Skin of body (tissue), 1 donor: ENCODE measurements at regions not wholly inside any gene's neighbourhood (a gene's known extent, or its start where the extent isn't known, plus 50 kb on each side); places are given as distances from the start of the nearest gene placed in this dataset.
"Not testable (repeated sequence)": the region's sequence is repeated elsewhere in the genome, so short reads cannot be mapped to it uniquely, and the experiment has no call there.

Experiments used
- DNase-seq: peaks from one replicate; lab custom pipeline; 2025; lab: John Stamatoyannopoulos, UW

DNA sequence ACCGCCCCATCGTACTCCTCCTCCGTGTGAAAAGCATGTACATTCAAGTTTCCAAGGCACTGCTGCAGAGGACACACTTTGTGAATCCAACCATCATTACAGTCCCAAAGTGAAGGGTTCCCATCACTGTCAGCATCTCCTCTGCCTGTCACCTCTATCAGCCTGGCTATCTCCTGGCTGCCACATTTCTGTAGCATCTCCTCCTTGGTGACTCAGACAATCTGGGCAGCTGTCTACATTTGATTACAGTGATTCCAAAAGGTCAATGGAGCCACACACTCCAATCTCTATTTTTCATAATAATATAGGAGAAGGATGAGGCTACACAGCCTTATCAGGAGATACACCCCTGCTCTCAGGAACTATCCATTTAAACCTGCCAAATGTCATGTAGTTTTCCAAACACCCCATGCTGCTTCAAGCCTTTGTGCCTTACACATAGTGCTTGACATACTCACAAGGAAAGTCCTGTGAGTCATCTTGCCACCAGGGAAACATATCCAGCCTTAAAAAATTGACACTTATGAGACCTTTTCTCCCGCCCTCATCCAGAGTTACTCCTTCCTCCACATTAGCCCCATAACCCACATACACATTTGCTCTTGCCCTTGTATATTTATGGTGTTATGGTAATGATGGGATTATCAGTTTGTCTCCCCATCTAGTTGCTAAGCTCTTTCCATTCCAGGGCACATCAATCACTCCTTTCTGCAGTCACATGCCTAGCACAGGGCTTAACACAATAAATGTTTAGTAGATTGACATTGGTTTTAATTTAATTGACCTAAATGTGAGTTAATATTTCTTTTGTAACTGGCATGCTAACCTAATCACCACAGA lies 250.1 kb upstream of the CDH5 start:
- no peak for DNase-seq

DNA sequence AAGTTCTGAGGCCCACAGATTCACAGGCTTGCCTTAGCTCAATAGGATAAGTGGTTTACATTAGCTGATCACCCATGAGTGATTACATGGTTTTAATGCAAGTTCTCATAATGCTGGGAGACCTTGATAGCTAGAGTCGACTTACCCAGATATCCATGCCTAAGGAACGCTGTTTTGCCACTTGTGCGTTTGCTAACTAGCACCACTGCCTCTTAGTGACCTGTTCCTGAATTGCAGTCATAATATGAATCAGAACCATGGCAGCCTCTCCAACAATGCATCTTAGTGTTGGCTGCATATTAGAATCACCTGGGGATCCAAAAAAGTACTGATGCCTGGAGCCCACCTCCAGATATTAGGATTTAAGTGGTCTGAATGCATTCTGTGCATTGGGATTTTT lies 251.1 kb upstream of the CDH5 start:
- no peak for DNase-seq

DNA sequence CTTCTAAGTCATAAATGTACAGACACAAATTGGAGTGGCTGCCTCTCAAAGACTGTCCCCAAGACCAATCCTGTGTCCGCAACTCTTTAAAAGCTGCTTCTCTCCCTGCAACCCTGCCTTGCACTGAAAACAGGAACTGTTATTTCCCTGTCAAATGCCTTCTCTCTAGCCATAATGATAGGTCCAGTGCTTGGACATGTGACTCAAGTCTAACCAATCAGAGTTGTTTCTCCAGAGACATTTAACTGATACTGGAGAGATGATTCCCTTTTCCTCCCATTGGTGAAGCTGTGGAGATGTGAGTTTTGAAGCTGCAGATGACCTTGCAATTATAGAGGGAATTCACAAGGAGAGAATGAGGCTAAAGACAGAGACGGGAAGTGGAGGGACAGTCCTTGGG lies 253.3 kb upstream of the CDH5 start:
- DNase-seq = no peak

DNA sequence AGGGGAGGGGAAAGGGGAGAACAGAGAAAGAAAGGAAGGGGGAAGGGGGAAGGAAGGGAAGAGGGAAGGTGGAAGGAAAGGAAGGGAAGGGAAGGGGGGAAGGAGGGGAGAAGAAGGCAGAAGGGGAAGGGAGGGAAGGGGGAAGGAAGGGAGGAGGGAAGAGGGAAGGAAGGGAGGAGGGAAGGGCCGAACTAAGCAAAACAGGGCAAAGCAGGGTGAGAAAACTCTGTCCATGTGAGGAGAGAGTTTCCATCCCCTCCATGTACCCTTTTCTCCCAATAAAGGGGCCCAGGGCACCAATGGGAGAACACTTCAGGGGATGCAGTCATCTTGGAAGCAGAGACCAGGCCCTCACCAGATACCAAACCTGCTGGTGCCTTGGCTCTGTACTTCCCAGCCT lies 256.8 kb upstream of the CDH5 start:
- no peak for DNase-seq

DNA sequence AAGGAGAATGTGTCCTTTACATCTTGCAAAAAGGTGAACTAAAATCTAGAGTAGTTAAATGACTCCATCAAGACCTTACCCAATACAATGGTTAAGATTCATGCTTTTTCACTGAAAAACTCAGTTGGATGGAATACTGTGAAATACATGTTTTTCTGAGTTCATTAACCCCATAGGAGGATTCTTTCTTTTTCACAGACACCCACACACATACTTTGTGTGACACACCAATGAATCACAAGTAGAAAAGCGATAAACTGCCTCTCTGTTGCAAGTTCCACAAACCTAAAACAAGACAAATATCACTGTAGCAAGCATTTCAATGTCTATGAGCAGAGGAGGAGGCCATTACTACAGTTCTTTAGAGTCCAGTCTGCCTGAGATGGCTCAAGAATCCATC lies 258.8 kb upstream of the CDH5 start:
- DNase-seq = no peak

DNA sequence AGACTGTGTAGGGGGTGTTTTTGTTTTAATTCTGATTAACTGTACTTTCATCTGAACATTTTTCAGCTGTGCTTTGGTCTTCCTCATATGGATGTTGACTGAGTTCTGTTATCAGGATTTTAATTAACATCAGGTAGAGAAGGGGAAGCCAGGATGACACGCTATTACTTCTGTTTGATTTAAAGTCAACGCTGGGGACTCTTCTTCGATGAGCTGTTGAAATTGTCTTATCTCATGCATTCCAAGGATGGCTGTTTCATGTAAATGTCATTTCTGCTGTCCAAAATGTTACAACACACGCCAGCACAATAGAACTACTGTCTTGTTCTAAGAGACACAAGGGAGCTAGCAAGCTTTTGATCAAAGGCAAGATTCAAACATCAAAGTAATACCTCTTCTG lies 263.3 kb upstream of the CDH5 start:
- DNase-seq = peak; percentile 5

DNA sequence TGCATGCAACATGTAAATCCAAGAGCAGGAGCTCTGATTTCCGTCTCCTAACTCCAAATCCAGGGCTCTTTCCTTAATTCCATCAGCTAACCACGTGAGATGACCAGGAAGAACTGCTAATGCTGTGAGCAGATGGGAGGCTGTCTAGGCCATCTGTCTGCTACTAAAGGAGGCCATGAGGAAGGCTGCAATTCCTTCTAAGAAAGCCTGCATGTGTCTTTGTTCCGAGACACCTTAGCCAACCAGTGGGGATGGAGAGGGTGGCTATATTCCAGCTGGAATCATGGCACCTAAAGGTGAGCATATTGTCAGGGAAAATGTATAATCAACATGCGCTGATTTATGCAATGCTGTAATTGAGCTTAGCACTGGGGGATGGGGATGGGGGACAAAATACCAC lies 267.2 kb upstream of the CDH5 start:
- no peak for DNase-seq

DNA sequence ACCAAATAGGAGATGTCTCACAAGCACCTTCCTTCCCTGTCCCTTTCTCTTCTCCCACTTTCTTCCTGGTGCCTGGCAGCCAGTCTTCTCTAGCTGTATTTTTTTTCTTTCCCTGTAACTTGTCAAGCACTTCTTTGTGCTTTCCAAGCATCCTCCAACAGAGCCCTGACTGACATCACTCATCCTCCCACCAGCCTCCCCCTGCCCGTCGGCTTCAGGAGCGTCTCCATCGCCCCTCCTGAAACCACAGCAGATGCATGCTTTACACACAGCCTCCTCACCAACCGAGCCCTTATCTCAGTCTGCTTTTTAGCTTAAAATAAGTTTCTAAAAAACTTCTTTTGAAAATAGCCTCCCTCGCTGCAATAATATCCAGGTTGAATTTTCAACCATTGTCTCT lies 268.7 kb upstream of the CDH5 start:
- no peak for DNase-seq

DNA sequence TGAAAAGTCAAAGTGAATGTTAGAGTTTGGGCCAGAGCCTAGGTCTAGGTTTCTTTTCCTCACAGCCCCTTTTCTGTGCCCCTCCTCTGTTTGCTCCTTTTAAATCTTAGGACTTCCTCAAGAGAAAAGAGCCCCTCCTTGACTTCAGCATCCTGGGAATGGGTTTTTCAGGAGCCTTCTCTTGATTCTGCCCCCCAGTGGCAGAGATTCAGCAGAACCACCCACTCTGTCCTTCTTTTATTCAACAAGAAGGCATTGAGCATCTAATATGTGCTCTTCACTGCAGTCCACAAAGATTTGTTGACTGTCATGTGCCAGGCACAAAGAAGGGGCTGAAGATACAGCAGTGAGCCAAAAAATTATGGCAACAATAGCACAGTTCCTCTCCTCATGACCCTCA lies 270.8 kb upstream of the CDH5 start:
- no peak for DNase-seq

DNA sequence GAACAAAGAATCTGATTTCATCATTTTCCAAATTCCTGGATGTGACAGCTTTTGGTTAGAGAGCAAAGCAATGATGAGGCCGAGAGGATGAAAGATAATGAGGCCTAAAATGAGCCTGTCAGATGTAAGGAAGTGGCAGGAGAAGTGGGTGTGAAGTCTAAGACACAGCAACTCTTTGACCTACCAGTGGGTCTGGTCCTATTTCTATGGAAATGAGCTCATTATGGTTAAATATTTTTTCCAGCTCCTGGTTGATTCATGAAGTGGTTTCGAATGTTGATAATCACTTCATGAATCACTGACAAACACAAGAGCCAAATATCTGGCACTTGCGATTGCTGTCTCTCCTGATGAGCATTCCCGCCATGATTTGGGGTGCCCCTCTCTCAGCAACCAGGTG lies 273.3 kb upstream of the CDH5 start:
- no peak for DNase-seq

DNA sequence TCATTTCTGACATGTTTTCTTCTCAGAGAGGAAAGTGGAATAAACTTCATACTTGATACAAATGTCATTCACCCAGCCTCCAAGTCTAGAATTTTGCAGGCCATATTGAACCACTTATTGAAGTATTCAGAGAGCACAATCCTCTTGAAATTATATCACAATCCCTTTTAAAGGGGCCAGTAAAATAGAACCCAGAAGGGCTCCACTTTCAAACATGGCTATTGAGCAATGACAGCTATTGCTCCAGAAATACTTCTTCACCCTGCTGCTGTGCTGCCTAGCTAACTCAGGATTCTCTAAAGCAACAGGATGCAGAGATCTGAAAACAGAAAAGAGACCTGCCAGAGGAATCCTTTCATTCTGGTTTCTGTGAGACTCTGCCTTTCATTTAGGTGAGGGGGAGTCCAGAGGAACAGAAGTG lies 275.0 kb upstream of the CDH5 start:
- peak; percentile 72 for DNase-seq

DNA sequence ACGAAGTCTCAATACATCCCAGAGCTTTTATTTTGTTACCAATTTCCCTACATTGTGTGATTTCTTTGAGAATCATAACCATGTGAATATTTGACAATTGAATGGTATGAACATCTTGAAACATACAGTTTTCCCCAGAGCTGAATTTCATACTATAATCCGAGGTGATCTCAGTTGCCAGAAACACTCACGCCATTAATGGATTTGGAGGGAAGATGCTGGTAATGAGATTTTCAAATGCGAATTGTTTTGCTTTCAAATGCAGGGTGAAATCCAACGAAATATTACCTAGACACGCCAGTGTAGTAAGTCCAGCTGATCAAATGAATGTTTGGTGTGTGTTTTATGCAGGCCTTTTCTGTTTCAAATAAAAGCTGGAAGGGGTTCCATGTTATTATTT lies 277.8 kb upstream of the CDH5 start:
- DNase-seq = peak; percentile 49

DNA sequence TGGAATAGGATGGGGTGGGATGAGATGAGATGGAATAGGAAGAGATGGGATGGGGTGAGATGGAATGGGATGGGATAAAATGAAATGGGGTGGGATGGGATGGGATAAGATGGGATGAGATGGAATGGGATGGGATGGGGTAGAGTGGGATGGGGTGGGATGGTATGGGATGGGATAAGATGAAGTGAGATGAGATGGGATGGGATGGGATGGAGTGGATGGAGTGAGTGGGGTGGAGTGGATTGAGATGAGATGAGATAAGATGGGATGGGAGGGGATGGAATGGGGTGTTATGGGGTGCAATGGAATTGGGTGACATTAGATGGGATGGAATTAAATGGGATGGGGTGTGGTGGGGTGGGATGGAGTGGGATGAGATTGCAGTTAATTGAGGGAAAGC lies 279.2 kb upstream of the CDH5 start:
- no peak for DNase-seq

DNA sequence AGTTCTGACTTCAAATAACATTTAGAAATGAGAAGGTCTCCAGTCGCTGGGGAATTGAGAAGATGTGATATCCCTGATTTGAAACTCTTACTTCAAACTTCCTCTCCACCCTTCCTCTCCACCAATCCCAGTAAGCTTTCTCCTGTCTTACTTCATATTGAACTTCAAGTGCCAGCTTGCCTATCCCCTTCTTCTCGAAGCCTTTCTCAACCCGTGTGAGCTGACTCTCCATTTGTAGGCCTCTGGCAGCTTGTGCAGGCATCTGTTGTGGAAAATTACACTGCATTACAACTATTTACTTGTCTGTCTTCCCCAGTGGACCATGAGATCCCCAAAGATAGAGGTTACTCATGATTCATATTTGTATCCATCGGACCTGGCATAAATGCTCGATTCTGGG lies 280.8 kb upstream of the CDH5 start:
- DNase-seq = no peak

DNA sequence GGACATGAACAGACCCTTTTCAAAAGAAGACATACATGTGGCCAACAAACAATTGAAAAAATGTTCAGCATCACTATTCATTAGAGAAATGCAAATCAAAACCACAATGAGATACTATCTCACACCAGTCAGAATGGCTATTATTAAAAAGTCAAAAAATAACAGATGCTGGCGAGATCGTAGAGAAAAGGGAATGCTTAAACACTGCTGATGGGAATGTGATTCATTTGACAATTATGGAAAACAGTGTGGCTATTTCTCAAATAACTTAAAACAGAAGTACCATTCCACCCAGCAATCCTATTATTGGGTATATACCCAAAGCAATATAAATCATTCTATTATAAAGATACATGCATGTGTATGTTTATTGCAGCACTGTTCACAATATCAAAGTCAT lies 281.8 kb upstream of the CDH5 start:
- not testable (repeated sequence) for DNase-seq

DNA sequence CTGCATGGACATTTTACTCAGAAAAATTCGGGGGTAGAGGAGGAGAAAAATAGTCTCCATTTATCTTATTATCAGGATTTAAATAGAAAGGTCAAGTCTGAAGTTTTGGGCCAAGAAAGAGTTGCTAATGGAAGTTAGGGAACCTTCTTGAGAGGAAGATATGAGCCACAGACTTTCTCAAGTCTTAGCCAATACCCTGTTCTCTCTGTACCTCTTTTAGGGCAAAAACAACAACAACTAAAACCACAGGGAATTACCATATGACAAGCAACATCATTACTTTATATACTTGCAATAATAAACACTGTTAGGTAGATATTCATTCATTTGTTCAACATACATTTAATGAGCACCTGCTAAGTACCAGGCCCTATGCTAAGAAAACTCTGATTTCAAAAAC lies 282.2 kb upstream of the CDH5 start:
- DNase-seq = no peak

DNA sequence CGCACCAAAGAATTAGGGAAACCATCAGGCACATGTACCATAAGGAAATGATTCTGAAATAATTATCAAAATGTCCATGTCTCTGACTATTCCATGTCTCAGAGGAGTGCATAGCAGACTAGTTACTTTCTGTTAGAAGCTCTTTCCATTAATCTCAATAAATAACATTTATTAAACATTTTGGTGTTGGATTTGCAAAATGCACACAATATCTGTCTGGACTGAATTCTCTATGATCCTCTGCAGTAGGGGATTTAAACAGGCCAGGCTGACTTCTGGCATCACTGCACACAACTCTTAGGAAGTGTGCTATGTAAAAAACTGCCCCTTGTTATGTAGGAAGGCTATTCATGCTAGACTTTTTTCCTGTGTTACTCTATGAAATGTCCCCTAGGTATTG lies 283.3 kb upstream of the CDH5 start:
- peak; percentile 84 for DNase-seq

DNA sequence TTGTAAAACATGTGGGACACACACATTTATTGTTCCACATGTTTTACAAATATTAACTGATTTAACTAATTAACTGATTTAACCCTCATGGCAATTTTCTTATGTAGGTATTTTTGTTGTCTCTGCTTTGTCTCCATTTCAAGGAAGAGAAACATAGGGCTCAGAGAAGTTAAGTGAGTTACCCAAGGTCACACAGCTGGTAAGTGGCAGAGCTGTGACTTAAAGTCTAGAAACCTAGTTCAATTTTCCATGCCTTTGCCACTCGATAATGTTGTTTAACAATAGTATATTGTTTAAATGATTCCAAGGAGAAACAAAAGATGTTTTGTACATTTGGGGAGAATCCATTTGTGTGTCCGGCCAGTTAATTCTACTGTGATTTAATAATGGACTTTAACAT lies 284.1 kb upstream of the CDH5 start:
- DNase-seq = peak; percentile 41

DNA sequence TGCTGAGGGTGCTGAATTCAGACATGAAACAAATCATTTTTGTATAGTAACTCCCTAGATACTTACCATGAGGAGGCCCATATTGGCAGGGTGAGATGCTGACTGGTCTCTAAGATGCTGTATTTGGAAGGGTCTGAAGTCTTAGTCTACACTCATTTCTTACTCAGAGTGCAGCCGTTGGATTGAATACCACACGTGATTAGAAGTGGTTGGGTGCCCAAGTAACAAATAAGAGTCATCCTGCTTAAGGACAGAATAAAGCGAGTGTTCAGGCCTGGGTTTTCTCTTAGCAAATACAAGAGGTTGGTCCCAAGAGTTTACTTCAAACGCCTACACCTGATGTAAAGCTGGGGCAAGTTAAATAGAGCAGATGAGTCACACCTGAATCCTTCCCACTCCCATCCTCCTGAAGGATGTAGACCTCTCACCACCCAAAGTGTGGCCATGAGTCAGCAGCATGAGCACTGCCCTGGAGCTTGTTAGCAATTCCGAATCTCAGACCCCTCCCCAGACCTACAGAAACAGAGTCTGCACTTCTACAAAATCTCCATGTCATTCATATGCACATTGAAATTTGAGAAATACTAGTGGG lies 284.6 kb upstream of the CDH5 start:
- DNase-seq = no peak

DNA sequence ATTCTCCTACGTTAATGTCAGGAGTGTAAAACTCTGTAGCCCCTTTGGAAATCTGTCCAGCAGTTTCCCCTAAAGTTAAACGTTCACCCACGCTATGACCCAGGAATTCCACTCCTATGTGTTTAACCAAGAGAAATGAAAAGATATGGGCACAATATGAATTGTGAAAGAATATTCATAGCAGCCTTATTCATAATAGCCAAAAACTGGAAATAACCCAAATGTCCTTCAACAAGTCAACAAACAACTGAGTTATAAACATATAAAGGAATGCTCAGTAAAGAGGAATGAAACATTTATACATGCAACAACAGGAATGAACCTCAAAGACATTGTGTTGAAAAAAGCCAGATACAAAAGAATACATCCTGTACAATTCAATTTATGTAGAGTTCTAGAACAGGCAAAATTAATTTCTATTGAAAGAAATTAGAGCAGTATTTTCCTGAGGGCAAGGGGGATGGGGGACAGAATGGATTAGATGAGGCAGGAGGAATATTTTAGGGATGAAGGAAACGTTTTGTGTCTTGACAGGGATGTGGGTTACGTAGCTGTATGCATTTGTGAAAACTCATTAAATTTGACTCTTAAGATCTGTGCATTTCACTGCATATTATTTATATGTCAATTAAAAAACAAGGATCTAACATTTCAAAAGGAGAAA lies 286.7 kb upstream of the CDH5 start:
- no peak for DNase-seq

DNA sequence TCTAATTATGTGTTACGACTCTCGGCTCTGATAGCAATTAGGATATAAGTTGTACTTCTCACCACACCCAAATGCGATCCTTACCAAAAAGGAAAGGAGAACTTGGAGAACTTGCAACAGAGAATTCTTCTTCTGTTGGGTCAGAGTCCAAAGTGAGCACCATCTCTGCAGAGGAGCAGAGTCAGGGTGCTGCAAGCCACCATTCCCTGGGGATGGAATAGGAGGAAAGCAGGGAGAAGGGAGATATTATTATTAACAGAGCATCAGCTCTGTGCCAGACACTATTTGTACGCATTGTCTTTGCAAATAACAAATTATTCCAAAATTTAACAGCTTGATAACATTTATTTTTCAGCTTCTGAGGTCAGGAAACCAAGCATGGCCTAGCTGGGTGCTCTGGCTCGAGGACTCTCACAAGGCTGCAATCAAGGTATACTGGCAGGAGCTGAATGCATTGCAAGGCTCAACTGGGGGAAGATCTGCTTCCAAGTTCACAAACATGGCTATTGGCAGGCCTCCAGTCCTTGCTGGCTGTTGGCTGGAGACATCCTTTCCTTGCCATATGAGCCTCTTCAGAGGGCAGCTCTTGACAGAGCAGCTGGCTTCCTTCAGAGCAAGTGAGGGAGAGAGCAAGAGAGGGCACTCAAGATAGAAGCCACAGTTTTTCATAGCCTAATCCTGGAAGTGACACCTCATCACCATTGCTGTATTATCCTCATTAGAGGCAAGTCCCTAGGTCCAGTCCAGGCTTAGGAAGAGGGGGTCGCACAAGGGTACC lies 296.2 kb upstream of the CDH5 start:
- peak; percentile 20 for DNase-seq

DNA sequence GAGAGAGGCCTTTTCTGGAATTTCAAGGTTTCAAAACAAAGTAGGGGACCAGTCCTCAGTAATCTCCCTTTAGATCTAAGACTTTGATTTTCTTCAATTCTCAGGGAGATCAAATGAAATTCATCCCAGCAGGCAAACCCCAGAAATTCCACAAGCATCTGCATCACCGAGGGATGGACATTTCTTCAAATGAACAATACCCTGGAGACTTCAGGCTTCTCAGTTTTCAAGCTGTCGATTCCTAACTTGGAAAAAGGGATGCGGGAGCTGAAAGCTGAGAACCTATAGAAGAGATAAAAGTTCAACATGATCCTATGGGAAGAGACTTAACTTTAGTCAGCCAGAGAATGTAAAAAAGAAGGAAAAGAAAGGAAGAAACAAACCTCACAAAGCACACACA lies 296.9 kb upstream of the CDH5 start:
- DNase-seq = no peak
